ENCODE measurements at regions not wholly inside any gene's neighbourhood (a gene's known extent, or its start where the extent isn't known, plus 50 kb on each side); places are given as distances from the start of the nearest gene placed in this dataset.
"Not testable (repeated sequence)": the region's sequence is repeated elsewhere in the genome, so short reads cannot be mapped to it uniquely, and the experiment has no call there.

DNA sequence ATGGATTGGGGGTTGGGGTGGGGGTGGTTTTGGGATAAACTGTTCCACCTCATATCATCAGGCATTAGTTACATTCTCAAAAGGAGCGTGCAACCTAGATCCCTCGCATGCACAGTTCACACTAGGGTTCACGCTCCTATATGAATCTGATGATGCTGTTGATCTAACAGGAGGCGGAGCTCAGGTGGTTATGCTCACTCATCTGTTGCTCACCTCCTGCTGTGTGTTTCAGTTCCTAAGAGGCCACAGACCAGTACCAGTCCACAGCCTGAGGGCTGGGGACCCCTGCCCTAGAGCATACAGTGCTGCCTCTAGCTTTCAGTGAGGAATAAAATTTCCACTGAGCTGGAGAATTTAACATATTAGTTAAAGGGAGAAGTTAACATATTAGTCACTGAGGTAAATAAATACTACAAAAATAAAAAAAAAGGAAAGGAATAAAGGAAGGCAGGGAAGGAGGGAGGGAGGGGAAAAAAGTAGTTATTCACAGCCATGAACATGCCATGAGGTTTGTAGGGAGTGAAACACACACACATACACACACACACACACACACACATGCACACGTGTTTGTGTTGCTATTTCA lies 612.7 kb upstream of the TBX3 start:
- no peak for DNase-seq

DNA sequence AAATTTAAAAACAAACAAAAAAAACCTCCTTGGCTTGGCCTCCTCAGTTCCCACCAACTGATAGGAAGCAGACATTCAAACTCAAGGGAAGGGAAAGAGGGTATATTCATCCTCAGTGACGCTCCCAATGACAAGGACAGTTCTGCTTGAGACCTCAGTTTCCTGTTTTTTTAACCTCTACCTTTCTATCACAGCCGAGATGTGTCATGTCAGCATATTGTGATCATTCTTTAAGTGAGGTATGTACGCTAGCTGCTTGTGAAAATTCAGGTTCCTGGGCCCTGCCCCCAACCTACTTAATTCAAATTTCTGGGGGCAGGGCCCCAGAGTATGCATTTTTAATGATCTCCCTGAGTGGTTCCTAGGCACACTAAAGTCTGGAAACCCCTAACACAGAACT lies 611.9 kb upstream of the TBX3 start:
- no peak for DNase-seq

DNA sequence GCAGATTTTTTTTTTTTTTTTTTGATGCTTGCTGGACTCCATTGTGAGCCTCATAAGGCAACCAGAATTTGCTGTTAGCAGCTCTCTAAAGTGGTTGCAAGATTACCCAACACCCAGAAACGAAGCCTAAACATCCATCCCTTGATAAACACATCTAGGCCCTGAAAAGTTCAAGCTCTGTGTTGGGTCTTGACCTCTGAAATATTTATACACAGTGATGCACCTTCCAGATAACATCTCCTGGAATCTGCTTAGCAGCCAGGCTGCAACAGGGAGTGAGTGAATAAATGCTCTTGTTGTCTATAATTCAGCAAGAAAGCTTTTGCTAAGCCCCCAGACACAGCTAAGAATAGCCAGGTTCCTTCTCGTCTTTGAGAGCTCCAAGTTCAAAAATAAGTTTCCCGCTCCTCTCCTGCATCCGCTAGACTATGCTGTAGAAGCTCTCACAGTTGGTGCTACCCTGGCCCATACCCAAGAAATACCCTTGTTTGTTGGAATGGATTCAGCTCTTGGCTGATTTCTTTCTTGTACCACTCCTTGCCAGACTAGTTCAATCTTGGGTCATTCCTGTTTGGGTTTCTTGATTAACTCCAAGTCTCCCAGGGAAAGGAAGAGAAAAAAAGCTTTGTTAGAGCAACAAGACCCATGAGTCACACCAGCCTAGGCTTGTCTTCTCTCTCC lies 610.6 kb upstream of the TBX3 start:
- DNase-seq = no peak

GRCh38 chr12:115285429-115285828 lies 601.5 kb upstream of the TBX3 start:
- not testable (repeated sequence) for DNase-seq

DNA sequence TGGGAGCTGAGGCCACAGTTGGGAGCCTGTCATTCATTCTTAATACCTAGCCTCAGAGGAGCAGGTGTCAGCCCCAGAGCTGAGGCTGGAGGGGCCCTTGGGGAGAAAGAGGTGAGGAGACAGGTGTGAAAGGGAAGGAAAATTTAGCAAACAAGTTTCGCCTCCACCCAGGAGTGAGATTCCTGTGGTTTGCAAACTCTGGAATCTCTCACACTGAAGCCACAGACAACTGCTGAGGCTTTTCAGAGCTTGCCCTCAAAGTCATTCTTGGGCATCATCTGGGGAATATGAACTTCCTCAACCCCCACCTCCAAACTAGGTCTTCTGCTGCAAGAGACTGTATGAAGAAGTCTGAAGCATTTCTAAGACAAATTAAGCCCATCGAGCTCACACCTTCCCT lies 589.5 kb upstream of the TBX3 start:
- no peak for DNase-seq

DNA sequence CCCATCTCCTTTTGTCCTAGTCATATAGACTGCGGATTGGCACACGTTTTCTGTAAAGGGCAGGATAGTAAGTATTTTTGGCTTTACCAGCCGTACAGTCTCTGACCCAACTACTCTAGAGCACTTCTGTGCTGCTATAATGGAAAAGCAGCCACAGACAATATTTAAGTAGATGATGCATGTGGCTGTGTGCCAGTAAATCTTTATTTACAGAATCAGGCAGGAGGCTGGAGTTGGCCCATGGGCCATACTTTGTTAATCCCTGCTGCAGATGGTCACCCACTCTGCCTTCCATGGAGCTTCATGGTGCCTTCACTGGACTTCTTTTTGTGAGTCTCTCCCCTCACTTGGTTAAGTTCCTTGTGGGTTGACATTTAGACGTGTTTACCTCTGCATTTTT lies 584.5 kb upstream of the TBX3 start:
- DNase-seq = no peak

GRCh38 chr12:115267891-115268290 lies 583.9 kb upstream of the TBX3 start:
- DNase-seq = no peak

DNA sequence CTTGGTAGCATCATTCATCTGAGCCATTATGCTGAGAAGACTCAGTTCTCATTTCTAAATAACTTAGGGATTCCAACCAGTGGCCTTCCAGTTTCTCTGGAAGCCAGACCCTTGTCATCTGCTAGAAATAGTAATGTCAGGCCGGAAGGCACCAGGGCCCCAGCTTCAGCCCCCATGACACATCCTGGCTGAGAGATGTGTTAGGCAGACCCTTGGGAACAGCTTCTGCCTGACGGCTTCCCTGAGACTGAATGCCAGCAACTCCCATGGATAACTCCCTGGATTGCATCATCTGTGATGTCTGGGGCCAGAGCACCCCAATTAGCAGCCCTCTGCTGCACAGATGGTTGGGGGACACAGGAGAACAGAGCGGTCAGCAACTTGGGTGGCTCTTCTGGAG lies 583.5 kb upstream of the TBX3 start:
- DNase-seq = no peak

- no peak for DNase-seq
Measured at GRCh38 chr12:115264605-115265004, 580.6 kb upstream of the TBX3 start.

- no peak for DNase-seq
Measured at GRCh38 chr12:115261691-115262398, 577.9 kb upstream of the TBX3 start.

DNA sequence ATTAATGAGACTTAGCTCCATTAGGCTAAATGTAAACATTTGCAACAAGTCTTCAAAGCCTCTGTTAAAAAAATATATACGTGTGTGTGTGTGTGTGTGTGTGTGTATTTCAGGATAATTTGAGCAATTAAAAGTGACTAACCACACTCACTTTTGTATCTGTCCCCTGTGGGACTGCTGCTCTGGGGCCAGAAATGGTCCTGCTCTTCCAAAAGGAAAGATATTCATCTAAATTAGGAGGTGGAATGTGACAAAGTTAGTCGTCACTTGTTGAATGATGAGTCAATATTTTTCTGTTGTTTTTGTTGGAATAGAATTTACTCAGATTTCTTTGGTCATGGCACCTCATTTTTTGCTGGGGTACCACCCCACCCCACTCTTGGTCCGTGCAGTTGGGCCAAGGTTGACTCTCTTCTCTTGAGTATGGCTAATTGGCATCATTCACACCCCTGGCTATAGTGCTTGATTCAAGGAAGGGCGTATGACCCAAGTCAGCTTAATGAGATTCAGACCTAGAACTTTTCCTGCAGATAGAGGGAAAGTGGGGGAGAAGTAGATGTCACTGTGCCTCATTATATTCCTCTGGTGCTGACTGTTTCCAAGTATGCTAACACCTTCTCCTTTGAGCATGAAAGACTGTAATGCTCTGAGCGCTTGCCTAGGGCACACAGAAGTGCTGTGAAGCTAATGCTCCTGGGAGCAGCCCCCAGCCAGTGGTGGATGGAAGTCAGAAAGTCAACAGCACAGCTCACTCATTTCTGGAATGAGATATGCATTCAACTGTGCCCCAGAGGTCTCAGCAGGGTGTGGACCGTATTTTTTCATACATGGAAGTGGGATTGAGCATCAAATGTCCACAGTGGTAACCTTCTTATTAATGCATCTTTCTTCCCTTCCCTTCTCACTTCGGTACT lies 577.0 kb upstream of the TBX3 start:
- no peak for DNase-seq

- no peak for DNase-seq
Measured at GRCh38 chr12:115259968-115260747, 576.2 kb upstream of the TBX3 start.

- DNase-seq = no peak
Measured at GRCh38 chr12:115257791-115258190, 573.8 kb upstream of the TBX3 start.

DNA sequence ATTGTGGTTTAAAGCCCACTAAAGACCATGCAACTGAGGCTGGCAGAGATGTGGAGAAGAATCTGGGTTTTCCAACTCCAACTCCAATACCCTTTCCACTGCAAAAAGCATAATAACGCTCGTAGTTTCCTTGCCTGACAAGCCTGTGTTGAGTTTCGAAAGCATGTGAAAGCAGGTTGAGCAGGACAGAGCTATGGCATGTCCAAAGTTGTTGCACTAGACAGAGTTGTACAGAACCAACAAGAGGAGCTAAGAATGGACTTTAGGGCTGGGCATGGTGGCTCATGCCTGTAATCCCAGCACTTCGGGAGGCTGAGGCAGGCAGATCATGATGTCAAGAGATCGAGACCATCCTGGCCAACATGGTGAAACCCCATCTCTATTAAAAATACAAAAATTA lies 572.0 kb upstream of the TBX3 start:
- no peak for DNase-seq

GRCh38 chr12:115255257-115255656 lies 571.3 kb upstream of the TBX3 start:
- no peak for DNase-seq

DNA sequence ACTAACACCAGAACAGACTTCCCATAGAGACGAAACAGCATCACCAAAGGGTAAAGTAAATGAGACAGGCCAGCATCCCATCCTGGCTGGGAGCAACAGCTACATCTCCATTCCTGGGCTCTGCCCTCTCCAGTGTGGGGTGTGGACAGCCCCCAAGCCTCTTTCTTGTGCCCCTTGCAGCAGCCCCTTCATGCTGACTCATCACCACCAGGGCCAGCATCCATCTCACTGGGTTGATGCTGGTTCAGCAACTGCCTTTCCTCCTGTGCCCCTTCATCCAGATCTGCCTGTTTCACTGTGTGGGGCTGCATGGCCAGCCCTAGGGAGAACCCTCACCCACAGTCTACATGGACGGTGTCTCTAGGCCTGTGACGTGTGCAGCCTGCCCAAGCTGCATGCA lies 569.1 kb upstream of the TBX3 start:
- no peak for DNase-seq

DNA sequence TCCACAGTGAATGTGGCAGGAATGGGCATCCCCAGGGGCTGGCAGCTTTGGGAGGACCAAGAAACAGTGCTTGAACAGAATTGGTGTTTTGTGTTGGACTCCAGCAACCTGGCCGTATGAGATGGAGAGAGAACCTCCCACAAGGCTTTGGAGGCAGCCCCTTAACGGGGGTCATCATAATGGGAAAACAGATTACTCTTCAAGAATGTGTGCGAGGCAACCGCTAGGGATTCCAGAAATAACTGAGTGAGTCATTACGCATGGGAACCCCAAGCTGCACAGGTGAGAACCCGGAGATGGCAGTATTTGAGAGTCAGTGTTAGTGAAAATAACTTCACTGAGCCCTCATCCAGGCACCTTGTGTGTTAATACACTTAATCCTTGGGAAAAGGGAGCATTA lies 567.8 kb upstream of the TBX3 start:
- DNase-seq = no peak

- DNase-seq = no peak
Measured at GRCh38 chr12:115249671-115250278, 565.8 kb upstream of the TBX3 start.

GRCh38 chr12:115245020-115245419 lies 561.0 kb upstream of the TBX3 start:
- no peak for DNase-seq

DNA sequence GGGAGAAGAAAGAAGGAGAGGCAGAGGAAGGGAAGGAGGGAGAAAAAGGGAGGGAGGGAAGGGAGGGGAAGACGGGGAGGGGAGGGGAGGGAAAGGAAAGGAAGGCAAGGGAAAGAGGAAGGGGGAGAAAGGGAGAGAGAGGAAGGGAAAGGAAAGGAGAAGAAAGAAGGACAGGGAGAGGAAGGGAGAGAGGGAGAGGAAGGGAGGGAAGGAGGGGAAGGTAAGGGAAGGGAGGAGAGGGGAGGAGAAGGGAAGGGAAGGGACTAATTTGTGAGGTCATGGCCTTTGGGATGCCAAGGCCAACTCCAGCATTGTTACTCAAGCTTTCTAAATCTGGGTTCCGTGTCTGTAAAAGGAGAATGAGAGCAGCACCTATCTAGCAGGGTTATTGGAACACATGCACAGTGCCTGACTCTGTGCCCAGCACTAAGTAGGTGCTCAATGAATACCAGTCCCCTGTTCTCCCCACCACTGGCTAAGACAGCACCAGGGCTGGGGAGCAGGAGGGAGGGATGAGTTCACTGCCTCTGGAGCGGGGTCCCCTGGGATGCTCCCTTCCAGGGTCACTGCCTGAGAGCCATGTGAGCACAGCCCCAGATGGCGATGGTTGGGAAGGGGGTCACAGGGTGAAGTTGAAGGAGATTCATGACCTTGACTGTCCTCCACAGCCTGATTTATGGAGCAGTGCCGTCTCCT lies 560.1 kb upstream of the TBX3 start:
- no peak for DNase-seq

GRCh38 chr12:115240251-115240650 lies 556.3 kb upstream of the TBX3 start:
- DNase-seq = no peak

All from CD4-positive, alpha-beta T cell treated with Interleukin-15 for 1 hour (primary cell).